ENCODE measurements at regions not wholly inside any gene's neighbourhood (a gene's known extent, or its start where the extent isn't known, plus 50 kb on each side); places are given as distances from the start of the nearest gene placed in this dataset.

- peak; percentile 40 to 79 (median 63) for DNase-seq
Measured at GRCh38 chr2:235170016-235170415, 218.2 kb downstream of the SH3BP4 start.

- DNase-seq: peak; percentile 30 to 68 (median 66)
Measured at GRCh38 chr2:235170536-235171521, 219.0 kb downstream of the SH3BP4 start.

- DNase-seq: peak in 2 of 3 donors; percentile 18 to 67
Measured at GRCh38 chr2:235171550-235172031, 219.8 kb downstream of the SH3BP4 start.

DNA sequence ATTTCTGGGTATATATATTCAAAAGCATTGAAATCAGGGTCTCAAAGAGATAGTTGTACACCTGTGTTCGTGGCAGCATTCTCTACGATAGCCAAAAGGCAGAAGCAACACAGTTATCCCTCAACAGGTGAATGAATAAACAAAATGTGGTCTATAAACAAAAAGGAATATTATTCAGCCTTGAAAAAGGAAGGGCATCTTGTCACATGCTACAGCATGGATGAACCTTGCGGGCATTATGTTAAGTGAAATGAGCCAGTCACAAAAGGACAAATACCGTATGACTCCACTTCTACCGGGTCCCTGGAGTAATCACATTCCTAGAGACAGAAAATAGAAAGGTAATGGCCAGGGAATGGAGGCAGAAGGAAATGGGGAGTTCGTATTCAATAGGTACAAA is 228.8 kb downstream of the SH3BP4 start:
- DNase-seq: no peak

DNA sequence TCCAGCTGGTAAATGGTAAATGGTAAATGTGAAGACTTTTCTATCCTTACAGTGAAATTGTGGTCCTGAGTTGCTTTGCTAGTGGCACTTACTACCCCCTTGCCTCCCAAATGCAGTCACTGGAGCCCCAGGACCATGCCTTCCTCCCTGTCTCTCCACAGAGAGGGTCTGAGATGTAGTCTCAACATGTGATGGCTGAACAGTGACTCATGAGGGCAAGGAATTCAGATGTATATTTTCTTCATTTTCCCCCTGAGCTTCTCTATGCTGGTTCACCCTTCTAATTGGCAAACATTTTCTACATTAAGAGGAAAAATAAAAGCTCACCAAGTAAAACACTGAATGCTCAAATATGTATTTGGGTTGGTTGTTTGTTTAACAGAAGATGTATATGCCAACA is 232.0 kb downstream of the SH3BP4 start:
- DNase-seq: no peak

DNA sequence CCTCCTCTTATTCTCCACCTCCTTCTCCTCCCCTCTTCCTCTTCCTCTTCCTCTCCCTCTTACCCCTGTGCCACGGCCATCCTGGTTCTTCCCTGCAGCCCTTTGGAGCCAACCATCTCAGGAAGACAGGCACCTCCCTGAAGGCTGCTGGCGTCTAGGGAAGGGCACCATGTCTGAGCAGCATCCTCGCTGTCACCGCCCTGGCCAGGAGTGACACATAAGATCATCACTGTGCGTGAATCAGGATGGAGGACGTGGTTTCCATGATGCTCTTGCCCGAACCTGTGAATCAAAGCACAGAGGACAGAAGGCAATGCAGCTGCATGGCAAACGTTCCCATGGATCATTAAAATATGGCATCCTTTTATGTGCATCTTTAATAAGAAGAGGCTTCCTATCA is 236.0 kb downstream of the SH3BP4 start:
- no peak for DNase-seq

DNA sequence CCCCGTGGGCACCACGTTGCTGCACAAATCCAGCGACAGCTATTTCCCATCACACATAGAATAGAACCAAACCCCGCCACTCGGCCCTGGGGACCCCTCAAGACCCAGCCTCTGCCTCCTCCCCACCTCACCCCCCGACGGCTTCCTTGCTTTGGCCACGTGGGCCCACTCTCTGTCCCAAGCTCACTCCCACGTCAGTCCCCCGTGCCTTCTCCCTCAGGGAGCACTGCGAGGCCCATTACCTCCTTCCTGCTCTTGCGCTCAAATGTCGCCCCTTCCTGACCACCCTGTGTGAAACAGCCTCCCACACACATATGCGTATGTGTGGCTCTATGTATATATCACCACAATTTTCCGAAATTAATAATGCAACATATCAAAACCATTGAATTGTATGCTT is 239.7 kb downstream of the SH3BP4 start:
- no peak for DNase-seq

DNA sequence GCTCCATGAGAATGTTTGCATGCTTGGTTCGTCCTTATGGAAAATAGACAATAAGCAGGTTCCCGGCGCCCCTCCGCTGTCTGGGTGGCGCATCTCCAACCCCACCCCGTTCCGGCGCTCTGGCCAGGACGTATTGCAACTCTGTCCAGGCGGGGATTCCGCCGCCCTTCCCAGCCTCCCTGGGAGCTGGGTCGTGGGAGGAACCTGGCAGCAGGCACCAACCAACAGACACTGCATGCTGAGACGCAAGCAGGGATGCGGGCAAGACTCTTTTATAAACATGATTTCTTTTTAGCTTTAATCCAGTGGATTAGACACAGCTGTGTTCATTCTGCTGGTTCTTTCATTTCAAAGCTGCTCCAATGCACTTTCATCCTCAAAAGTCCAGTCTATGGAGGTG is 240.2 kb downstream of the SH3BP4 start:
- peak in 2 of 3 donors; percentile 15 to 57 for DNase-seq

GRCh38 chr2:235194351-235194750 is 242.5 kb downstream of the SH3BP4 start:
- DNase-seq: no peak

GRCh38 chr2:235194836-235195235 is 243.0 kb downstream of the SH3BP4 start:
- no peak for DNase-seq

GRCh38 chr2:235195921-235196320 is 244.1 kb downstream of the SH3BP4 start:
- no peak for DNase-seq

GRCh38 chr2:235199128-235199527 is 247.3 kb downstream of the SH3BP4 start:
- DNase-seq: no peak

GRCh38 chr2:235200216-235200615 is 248.4 kb downstream of the SH3BP4 start:
- DNase-seq: no peak

DNA sequence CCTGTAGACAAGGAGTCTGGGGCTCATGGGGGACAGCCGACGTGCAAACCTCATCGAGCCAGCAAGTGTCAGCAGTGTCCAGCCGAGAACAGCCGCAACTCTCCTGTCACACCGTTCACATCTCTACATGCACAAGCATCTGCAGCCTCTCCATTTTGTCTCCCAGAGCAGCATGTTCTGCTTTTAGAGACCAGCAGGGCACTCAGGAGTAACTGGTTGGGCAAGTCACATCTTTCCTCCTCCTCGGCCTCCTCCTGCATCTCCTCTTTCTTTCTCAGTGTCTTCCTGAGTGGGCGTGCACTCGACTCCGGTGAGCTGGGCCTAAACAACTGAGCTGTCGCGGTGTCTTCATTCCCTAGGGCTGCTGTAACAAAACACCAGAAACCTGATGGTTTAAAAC is 249.9 kb downstream of the SH3BP4 start:
- DNase-seq: no peak

- DNase-seq: peak in 1 of 3 donors; percentile 8
Measured at GRCh38 chr2:235204948-235205347, 253.1 kb downstream of the SH3BP4 start.

DNA sequence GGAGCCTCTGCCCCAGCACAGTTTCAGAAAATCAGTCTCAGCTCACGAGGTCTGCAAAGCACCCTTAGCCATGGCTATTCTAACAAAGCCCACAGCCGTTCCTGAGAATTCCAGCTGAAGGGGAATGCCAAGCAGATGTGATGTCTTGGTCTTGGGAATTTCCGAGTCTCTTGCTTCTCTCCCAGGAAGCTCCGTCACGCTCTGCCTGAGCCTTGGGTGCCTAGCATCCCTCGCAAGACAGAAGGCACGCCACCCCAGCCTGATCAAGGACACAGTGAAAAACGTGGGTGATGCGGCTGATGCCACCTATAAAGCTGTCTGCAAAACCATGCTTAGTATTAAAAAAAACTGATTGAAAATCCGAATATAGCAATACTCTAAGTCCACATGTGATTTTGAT is 254.6 kb downstream of the SH3BP4 start:
- DNase-seq: no peak

- no peak for DNase-seq
Measured at GRCh38 chr2:235206980-235207579, 255.3 kb downstream of the SH3BP4 start.

DNA sequence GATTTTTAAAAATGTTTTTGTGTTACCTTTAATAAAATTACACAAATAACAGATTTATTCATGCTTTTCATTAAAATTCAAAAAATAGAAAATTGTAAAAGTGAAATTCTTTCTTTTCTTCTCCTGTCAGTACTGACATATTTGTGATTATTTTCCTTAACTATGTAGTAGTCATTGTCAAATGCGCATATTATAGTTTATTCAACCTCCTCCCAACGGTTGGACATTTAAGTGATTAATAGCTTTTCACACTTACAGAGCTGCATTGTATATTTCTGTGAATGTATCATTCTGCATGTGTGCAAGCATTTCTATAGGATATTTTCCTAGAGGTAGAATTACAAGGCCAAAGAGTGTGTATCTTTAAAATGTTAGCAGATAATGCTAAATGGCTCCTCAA is 259.2 kb downstream of the SH3BP4 start:
- no peak for DNase-seq

- DNase-seq: no peak
Measured at GRCh38 chr2:235212501-235213158, 260.8 kb downstream of the SH3BP4 start.

DNA sequence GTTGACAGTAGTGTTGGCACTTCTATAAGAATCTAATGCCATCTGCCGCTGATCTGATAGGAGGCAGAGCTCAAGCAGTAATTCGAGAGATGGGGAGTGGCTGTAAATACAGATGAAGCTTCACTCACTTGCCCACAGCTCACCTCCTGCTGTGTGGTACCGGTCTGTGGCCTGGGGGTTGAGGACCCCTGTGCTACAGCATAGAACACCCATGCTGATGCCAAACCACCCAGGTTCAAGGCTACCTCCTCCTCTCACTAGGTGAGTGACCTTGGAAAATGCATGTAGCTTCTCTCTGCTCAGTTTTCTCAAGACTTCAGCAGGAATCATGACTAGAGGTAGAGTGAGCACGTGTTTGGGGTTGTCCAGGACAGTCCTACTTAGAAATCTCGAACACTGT is 263.4 kb downstream of the SH3BP4 start:
- no peak for DNase-seq

GRCh38 chr2:235216901-235217300 is 265.1 kb downstream of the SH3BP4 start:
- DNase-seq: peak in 1 of 3 donors; percentile 33

- DNase-seq: no peak
Measured at GRCh38 chr2:235217846-235218245, 266.0 kb downstream of the SH3BP4 start.
